GM21526 (cell line): ENCODE measurements at regions not wholly inside any gene's neighbourhood (a gene's known extent, or its start where the extent isn't known, plus 50 kb on each side); places are given as distances from the start of the nearest gene placed in this dataset.

Source experiments
- ATAC-seq: cut with Tn5 transposase; IDR thresholded peaks from one replicate; pipeline ENCODE4 v1.9.1; 2021; ENCODE audit warnings: moderate library complexity; ENCODE audit not compliant: unreplicated experiment, low FRiP score

GRCh38 chr5:68379275-68380036 is 163.9 kb downstream of the PIK3R1 start:
- no peak for ATAC-seq

DNA sequence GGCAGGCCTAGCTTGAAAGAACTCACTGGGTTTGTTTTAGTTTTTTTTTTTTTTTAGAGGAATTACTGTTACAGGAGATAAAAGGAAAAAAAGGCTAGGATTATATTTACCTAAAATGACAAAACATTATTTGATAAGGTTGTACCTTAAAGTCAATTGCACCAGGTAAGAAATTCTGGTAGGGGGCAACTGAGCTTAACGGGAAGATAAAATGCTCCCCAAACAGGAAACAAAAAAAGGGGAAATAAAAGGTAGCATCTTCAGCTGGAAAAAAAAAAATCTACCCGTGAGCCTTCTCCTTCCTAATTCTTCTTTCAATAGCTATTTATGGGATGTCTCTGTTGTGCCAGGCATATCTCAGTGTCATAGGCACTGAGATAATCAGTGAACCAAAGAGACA is 164.5 kb downstream of the PIK3R1 start:
- ATAC-seq, result no peak

GRCh38 chr5:68381060-68381459 is 165.5 kb downstream of the PIK3R1 start:
- ATAC-seq, result no peak

DNA sequence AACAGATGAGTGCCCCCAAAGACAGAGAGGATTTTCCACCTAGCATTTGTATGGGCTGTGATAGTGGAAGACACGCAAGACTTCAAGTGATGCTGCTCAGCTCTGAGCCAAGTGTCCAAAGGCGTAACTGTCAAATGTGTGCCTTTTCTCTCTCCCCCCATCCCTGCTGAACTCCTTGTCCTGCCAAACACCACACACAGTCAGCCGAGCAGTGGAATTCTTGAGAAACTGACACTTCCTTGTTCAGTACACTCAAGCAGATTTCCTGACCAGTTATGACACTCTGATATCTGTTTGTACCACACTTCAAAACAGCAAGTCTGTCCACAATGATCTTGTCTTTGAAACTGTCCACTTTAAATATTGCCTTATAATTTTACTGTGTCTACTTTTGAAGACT is 166.4 kb downstream of the PIK3R1 start:
- no peak for ATAC-seq

DNA sequence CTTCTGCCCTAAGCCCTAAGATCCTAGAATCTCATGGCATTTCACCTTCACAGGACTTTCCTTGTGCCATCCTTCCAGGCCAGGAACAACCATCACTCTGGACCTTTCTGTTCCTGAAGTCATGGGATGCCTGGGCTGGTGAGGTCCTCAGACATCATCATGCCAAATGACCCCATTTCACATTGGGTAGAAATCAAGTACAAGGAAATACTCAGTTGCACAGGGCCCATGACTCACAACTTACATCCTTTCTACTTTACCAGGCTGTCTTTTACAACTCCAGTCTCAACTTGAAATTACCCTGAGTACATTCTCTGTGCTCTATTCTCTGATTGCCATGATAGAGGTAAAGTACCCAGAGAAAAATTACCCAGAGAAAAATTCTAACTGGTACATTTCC is 167.1 kb downstream of the PIK3R1 start:
- ATAC-seq, result no peak

DNA sequence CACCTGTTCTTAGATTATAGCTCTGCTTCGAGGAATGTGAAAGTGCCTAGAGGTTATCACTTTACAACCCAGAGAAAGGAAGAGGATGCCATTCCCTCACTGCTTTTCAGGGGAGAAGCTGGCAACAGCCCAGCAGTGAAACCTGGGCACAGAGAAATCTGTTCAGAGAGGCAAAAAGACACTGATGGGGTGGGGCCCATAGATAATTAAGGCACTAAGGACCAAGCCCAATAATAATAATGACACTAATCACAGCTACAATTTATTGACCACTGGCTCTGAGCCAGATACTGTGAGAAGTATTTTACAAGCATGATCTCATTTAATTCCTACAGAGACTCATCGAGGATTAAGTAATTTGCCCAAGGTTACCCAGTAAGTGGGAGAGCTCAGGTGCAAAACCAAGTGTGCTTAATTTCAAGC is 168.3 kb downstream of the PIK3R1 start:
- no peak for ATAC-seq

GRCh38 chr5:68384936-68385594 is 169.5 kb downstream of the PIK3R1 start:
- no peak for ATAC-seq

DNA sequence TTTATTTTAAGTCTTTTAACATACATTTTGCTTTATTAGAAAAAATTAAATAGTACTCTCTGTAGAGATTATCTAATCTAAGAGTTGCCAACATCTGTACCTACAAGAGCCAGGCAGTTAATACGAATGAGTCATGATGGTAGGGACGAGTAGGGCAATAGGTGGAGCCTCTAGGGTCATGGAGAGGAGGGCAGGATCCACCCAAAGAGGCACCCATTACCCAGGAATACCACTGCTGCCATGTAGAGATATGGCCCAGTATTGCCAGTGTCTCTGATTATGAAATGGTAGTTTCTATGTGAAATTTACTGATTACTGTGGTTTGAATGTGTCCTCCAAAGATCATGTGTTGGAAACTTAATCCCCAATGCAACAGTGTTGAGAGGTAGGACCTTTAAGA is 170.4 kb downstream of the PIK3R1 start:
- no peak for ATAC-seq

GRCh38 chr5:68387074-68387796 is 171.7 kb downstream of the PIK3R1 start:
- no peak for ATAC-seq

- ATAC-seq, result no peak
Measured at GRCh38 chr5:68389618-68390017, 174.1 kb downstream of the PIK3R1 start.

DNA sequence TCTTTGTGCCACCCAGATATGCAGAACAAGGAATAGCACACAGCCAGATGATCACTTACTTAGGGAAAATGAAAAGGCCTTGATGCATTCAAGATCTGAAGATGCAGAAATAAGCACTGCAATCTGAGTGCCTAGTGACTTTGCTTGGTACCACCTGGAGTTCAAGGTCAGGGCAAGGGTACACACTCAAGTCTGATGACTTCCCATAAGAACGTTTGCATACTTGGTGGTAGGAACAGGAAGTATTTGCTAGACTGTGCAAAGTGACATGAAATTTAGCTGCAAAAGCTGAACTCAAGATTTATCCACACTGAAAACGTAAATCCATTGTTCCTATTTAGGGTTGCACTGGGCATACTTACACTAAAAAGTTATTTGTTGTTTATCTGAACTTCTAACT is 177.1 kb downstream of the PIK3R1 start:
- ATAC-seq, result no peak

DNA sequence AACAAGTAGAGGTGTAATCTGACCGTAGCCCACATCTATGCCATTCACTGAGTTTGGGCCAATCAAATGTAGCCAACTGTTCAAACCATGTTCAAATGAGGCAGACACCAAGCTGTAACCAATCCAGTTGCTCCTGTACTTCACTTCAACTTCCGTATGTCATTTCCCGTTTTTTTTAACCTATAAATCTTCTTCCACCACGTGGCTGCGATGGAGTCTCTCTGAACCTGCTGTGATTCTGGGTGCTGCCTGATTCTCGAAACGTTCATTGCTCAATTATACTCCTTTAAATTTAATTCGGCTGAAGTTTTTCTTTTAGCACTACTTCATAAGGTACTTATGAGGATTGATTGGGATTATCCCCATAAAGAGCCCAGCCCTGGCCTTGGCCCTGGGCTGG is 179.7 kb downstream of the PIK3R1 start:
- no peak for ATAC-seq

DNA sequence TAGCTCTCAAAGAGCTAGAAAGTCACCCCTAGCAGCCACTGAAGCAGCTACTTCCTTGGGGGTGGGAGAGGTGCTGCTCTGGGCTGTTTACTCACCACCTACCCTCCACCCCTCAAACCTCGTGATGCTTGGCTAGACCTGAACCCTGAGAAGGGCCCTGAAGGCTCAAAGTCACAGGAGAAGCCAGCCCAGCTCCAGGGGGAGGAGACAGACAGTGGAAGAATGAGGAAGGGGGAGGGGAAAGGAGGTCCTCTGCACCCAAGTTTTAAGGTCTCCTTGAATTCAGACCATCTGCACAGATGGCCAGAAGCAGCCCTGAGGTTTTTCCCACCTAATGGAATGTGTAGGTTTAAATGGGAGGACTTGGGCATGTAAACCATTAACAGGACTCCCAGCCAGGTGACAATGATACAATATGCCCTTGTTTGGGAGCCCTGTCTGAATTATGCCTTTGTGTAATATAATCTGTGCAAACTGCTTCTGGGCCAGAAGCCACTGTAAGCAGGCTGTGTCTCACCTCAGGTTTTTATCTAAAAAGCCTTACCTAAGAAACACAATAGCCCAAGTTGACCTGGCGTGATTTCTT is 180.5 kb downstream of the PIK3R1 start:
- ATAC-seq, result no peak

GRCh38 chr5:68396722-68397121 is 181.2 kb downstream of the PIK3R1 start:
- ATAC-seq, result no peak

DNA sequence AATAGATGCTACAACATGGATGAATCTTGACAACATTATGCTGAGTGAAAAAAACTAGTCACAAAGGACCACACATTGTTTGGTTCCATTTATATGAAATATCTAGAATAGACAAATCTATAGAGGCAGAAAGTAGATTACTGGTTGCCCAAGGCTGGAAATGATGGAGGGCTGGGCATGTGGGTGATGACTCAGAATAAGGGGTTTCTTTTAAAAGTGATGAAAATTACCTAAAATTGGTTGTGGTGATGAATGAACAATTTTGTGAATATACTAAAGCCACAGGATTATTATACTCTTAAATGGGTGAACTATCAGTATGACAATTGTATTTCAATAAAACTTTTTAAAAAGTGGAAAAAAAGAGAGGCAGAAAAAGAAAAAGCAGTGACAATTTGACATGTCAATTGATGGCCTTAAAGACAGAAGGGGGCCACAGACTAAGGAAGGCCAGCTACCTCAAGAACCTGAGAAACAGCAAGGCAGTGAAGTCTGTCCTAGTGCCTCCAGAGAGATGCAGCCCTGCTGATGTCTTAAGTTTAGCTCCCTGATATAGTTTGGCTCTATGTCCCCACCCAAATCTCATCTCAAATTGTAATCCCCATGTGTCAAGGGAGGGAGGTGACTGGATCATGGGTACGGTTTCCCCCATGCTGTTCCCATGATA is 182.7 kb downstream of the PIK3R1 start:
- no peak for ATAC-seq

DNA sequence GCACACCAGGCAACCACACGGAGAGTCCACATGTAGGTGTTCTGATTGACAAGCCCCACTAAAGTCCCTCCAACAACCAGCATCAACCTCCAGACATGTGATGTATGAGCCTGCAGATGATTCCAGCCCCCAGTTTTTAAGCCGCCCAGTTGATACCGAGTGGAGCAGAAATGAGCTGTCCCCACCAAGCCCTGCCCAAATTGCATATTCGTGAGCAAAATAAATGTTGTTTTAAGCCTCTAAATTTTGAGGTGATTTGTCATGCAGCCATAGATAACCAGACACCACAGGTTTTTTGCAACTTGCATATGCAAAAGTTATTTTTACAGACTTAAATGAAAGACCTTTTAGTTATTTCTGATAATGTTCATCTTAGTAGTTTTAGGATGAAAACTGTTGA is 187.7 kb downstream of the PIK3R1 start:
- ATAC-seq, result no peak

- ATAC-seq, result no peak
Measured at GRCh38 chr5:68404246-68404645, 188.7 kb downstream of the PIK3R1 start.

- no peak for ATAC-seq
Measured at GRCh38 chr5:68405026-68405684, 189.6 kb downstream of the PIK3R1 start.

DNA sequence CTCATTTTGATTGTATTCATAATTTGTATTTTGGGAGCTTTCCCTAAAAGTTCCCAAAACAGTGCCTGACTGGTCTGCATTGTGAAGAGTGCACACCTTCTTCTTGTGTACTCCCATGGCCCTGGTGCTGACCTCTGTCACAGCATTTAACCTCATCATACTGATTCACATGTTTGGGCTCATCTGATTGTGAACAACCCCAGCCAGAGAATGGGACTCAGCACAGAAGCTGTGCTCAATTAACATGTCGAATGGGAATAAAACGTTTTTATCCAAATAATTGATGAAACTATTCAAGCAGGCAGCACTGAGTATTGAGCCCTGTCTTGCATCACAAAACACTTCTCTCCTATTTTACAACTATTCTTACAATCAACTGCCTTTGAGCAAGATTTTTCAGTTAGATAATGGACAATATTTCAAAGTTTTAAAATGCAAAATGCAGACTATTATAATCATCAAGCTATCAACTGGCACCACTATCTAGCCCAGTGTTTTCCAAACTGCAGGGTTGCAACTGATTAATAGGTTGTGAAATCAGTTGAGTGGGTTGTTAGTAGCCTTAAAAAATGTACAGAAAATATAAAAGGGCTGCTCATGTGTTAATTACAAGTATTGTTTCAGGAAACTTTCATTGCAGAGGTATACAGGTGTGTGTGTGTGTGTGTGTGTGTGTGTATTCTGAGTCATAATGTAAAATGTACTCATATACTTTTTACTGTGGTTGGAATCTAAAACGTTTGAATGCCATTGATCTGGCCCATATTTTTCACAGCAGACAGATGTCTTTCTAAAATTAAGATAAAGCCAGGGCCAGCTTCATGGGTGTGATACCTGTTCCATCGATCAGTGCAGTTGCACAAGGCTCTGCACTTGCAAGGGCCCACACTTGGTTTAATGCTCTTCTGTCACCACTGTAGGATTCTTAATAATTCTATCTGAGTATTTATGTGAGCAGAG is 190.5 kb downstream of the PIK3R1 start:
- peak; percentile 25 for ATAC-seq
